GM12874 (cell line): ENCODE measurements at regions not wholly inside any gene's neighbourhood (a gene's known extent, or its start where the extent isn't known, plus 50 kb on each side); places are given as distances from the start of the nearest gene placed in this dataset.

ENCODE experiments used
- CTCF ChIP-seq: IDR thresholded peaks from 2 replicates; pipeline ENCODE4 v1.5.1; 2011; ENCODE audit warnings: low read depth, mild to moderate bottlenecking, control low read depth, low read length, moderate library complexity; ENCODE audit not compliant: insufficient read depth

DNA sequence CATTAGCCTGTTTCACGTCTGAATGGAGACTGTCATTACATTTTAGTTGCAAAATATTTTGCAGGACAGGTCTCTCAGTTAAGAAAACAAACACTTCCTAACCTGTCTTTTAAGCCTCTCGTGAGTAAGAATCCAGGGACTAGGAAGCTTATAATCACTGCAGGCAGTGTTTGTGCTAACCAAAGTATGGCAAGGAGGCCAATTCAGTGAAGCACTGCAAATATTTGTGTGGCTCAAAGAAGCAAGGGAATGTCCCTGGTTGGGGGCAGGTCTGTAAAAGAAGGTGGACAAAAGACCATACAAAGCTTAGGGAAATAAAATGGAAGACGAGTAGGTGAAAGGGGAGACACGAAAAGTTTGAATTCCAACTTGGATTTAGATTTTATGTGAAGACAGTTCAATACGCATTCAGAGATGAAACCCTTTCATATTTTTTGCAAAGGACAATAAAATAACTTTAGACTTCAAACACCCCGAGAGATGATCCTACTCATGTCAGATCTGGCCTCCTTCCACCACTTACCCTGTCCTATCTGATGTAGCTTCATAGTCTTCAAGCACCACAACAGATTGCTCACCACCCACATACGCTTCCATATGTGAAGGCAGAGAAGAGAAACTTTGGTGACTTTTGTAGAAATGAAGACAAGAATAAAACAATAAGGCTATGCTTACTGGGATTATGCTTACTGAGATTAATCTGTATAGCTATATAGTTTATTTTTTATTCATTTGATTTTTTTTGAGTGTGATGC, 240.9 kb downstream of the TUSC7 start:
- TF ChIP-seq CTCF, result no peak

- TF ChIP-seq CTCF, result no peak
Measured at GRCh38 chr3:116951610-116952009, 242.0 kb downstream of the TUSC7 start.

- no peak for TF ChIP-seq CTCF
Measured at GRCh38 chr3:116958291-116958690, 248.7 kb downstream of the TUSC7 start.

- no peak for TF ChIP-seq CTCF
Measured at GRCh38 chr3:116961106-116961505, 251.5 kb downstream of the TUSC7 start.

DNA sequence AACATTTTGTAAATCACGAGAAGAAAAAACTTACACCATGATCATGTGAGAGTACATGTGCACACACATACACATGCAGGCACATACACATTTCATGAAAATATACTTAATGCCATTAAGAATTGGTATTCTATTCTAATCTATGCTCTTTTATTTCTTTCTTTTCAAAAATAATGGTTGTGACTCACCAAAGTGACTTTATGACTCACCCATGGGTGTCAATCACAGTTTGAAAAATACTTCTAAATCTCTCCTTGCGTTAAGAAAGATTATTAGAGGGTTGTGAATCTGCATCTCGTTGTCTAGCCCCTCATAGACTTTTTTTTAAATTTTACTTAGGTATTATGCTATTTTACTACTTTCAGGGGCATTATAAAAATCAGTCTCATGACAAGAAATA, 254.2 kb downstream of the TUSC7 start:
- TF ChIP-seq CTCF, result no peak

GRCh38 chr3:116966649-116967048, 257.1 kb downstream of the TUSC7 start:
- TF ChIP-seq CTCF, result no peak

GRCh38 chr3:116969135-116969534, 259.6 kb downstream of the TUSC7 start:
- no peak for TF ChIP-seq CTCF
